GM12892 (cell line): ENCODE measurements at regions not wholly inside any gene's neighbourhood (a gene's known extent, or its start where the extent isn't known, plus 50 kb on each side); places are given as distances from the start of the nearest gene placed in this dataset.

ENCODE experiments used
- POLR2A ChIP-seq: IDR thresholded peaks from 2 replicates; pipeline ENCODE4 v1.6.1; 2011; ENCODE audit warnings: low read depth, low read length, control low read depth
- POLR2AphosphoS5 ChIP-seq: IDR thresholded peaks from 2 replicates; pipeline ENCODE4 v1.6.1; 2011; ENCODE audit warnings: low read depth, low read length, control low read depth
- TAF1 ChIP-seq: IDR thresholded peaks from 2 replicates; pipeline ENCODE4 v1.6.1; 2011; ENCODE audit warnings: low read depth, mild to moderate bottlenecking, control low read depth, low read length, borderline replicate concordance

- TF ChIP-seq POLR2AphosphoS5 (no peak), POLR2A (no peak), TAF1 (no peak)
Measured at GRCh38 chr15:96678386-96678785, 347.9 kb downstream of the NR2F2 start.
